Peyer's patch (tissue), 4 donors: ENCODE measurements at regions not wholly inside any gene's neighbourhood (a gene's known extent, or its start where the extent isn't known, plus 50 kb on each side); places are given as distances from the start of the nearest gene placed in this dataset.

Experiments used
- DNase-seq, 3 donors: peaks; one replicate each; pipeline ENCODE4 v3.0.0-alpha.2; 2017 to 2019
- H3K27ac ChIP-seq, 4 donors: fragments of 200-600 bp; sonication (generic); one replicate each; pipeline ENCODE4 v1.5.1; 2016 to 2019
- H3K27me3 ChIP-seq, 2 donors: fragments of 200-600 bp; sonication (generic); one replicate each; pipeline ENCODE4 v1.5.1; 2019
- H3K36me3 ChIP-seq, 3 donors: fragments of 200-600 bp; sonication (generic); one replicate each; pipeline ENCODE4 v1.5.1; 2016 to 2019
- H3K4me1 ChIP-seq, 4 donors: fragments of 200-600 bp; sonication (generic); one replicate each; pipeline ENCODE4 v1.5.1; 2016 to 2019
- H3K4me3 ChIP-seq, 4 donors: fragments of 200-600 bp; sonication (generic); 1 replicate in 3 of 4; 2 replicates in 1 of 4; pipeline ENCODE4 v1.5.1; 2016 to 2019; ENCODE audit warnings: mild to moderate bottlenecking in 1 of 4
- H3K9me3 ChIP-seq, 4 donors: fragments of 200-600 bp; sonication (generic); one replicate each; pipeline ENCODE4 v1.5.1; 2016 to 2019; ENCODE audit warnings: mild to moderate bottlenecking in 1 of 4
- POLR2A ChIP-seq, 2 donors: fragments of 450-650 bp; IDR thresholded peaks; one replicate each; pipeline ENCODE4 v1.5.1; 2017; ENCODE audit warnings: antibody characterized with exemption in 2 of 2, mild to moderate bottlenecking in 2 of 2, moderate library complexity in 2 of 2
- TF ChIP-seq, protein P1 (sequence below), 6 experiments: fragments of 450-650 bp in 4 of 6; fragments of 200-600 bp in 2 of 6; sonication (generic) in 1 of 6; IDR thresholded peaks; one replicate each; pipeline ENCODE4 v1.5.1; 2017 to 2019; ENCODE audit warnings: antibody characterized with exemption in 6 of 6, mild to moderate bottlenecking in 3 of 6, moderate library complexity in 1 of 6

DNA sequence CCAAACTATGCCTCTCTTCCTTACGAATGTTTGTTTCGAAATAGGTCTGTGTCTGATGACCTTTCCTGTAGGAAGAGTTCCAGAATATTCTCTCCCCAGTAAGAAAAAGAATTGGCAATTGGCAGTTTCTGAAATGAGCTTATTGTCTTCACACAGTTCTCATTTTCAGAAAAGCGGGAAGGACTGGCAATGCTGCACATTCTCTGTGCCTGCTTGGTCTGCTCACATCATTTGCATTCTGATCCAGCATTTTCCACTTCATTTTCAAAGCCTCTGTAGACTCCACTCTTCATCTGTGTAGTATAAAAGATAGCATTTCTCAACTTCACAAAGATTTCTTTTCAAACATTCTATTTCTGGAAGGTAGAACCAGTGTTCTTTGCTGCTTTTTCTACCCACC is 120.6 kb upstream of the CCDC112 start:
- Histone ChIP-seq H3K4me3 (no peak overlapping the region), H3K27me3 (no peaks in the 10 kb centered on the region), H3K9me3 (no peaks in the 10 kb centered on the region), H3K36me3 (no peaks in the 10 kb centered on the region), H3K27ac (no peak overlapping the region), H3K4me1 (peaks cover 0 to 38% (median 4%) of the 10 kb centered on the region in 4 donors)
- DNase-seq = no peak
- TF ChIP-seq, protein P1, sequence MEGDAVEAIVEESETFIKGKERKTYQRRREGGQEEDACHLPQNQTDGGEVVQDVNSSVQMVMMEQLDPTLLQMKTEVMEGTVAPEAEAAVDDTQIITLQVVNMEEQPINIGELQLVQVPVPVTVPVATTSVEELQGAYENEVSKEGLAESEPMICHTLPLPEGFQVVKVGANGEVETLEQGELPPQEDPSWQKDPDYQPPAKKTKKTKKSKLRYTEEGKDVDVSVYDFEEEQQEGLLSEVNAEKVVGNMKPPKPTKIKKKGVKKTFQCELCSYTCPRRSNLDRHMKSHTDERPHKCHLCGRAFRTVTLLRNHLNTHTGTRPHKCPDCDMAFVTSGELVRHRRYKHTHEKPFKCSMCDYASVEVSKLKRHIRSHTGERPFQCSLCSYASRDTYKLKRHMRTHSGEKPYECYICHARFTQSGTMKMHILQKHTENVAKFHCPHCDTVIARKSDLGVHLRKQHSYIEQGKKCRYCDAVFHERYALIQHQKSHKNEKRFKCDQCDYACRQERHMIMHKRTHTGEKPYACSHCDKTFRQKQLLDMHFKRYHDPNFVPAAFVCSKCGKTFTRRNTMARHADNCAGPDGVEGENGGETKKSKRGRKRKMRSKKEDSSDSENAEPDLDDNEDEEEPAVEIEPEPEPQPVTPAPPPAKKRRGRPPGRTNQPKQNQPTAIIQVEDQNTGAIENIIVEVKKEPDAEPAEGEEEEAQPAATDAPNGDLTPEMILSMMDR (IDR thresholded peaks at IDR 0.05) = no peak

DNA sequence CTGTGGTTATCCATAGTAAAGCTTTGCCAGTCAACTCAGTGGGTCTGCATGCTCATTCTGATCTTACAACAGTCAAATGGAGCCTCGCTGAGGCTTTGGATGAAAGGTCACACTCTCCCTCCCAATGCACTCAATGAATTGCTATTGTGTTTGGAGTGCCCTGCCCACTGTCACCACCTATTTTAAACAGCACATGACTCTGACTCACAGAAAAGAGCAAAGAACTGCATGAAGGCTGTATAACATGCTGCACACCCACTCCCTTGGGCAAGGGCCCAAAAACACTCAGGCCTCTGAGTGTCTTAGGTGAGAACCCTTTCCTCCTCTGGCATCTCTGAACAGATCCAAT is 118.7 kb upstream of the CCDC112 start:
- DNase-seq = peak in 2 of 3 donors; percentile 80 to 89
- Histone ChIP-seq H3K27ac (peak overlapping the region in 3 of 4 donors; percentile 53 to 96 (median 82)), H3K27me3 (no peaks in the 10 kb centered on the region), H3K36me3 (no peaks in the 10 kb centered on the region), H3K4me3 (peak overlapping the region in 1 of 4 donors; percentile 11), H3K9me3 (no peaks in the 10 kb centered on the region), H3K4me1 (peaks cover 0 to 38% (median 4%) of the 10 kb centered on the region in 4 donors)
- TF ChIP-seq, protein P1 (IDR thresholded peaks at IDR 0.05) = no peak
- peak in 1 of 2 donors; percentile 71 for TF ChIP-seq POLR2A (IDR thresholded peaks at IDR 0.05)

- Histone ChIP-seq H3K4me1 (peaks cover 0 to 32% (median 4%) of the 10 kb centered on the region in 4 donors), H3K36me3 (no peaks in the 10 kb centered on the region), H3K9me3 (no peaks in the 10 kb centered on the region), H3K27ac (peak overlapping the region in 3 of 4 donors; percentile 43 to 96 (median 82)), H3K27me3 (no peaks in the 10 kb centered on the region), H3K4me3 (peak overlapping the region in 2 of 4 donors; percentile 11 to 13)
- DNase-seq = peak in 1 of 3 donors; percentile 52
- TF ChIP-seq POLR2A (IDR thresholded peaks at IDR 0.05) = no peak
- TF ChIP-seq, protein P1 (IDR thresholded peaks at IDR 0.05) = no peak
These were observed 118.1 kb upstream of the CCDC112 start for GRCh38 chr5:115414406-115415142.

- H3K9me3 ChIP-seq = no peaks in the 10 kb centered on the region
- H3K27ac ChIP-seq = peak overlapping the region in 2 of 4 donors; percentile 43 to 82
- no peak for DNase-seq
- H3K4me3 ChIP-seq = no peak overlapping the region
- no peaks in the 10 kb centered on the region for H3K36me3 ChIP-seq
- H3K27me3 ChIP-seq = no peaks in the 10 kb centered on the region
- no peak for TF ChIP-seq POLR2A (IDR thresholded peaks at IDR 0.05)
- TF ChIP-seq, protein P1 (IDR thresholded peaks at IDR 0.05) = no peak
- peaks cover 0 to 23% (median 4%) of the 10 kb centered on the region in 4 donors for H3K4me1 ChIP-seq
These were observed 117.2 kb upstream of the CCDC112 start for GRCh38 chr5:115413651-115414050.

DNA sequence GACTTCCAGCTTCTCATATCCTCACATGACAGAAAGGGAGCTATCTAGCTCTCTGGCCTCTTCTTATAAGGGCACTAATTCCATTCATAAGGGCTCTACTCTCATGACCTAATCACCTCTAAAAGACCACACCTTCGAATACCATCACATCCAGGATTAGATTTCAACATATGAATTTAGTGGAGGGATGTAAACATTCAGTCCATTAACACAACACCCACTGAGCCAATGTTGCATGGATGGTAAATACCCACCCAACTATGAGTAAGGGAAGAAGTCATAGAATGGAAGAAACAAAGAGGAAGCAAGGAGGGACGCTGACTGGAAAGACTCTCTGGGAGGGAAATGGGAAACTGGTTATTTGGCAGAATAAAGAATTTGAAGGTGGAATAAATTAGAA is 112.6 kb upstream of the CCDC112 start:
- DNase-seq = no peak

More for the DNA sequence above, 112.6 kb upstream of the CCDC112 start:
- Histone ChIP-seq H3K4me3 (no peak overlapping the region), H3K36me3 (no peaks in the 10 kb centered on the region), H3K27me3 (no peaks in the 10 kb centered on the region), H3K9me3 (no peaks in the 10 kb centered on the region), H3K4me1 (peaks cover 0 to 5% (median 0%) of the 10 kb centered on the region in 4 donors), H3K27ac (no peak overlapping the region)
- TF ChIP-seq, protein P1 (IDR thresholded peaks at IDR 0.05) = no peak
- TF ChIP-seq POLR2A (IDR thresholded peaks at IDR 0.05) = no peak
